H1 (cell line): ENCODE measurements at regions not wholly inside any gene's neighbourhood (a gene's known extent, or its start where the extent isn't known, plus 50 kb on each side); places are given as distances from the start of the nearest gene placed in this dataset.

Source experiments
- CTCF ChIA-PET: fragments of 300-600 bp; sonication (Branson Sonifier 250); formaldehyde crosslinking; loops from one replicate; lab custom pipeline; 2021; ENCODE audit not compliant: partially characterized antibody; lab: Charles Lee
- POLR2A ChIA-PET: fragments of 300-600 bp; sonication (Branson Sonifier 250); formaldehyde crosslinking; loops from one replicate; lab custom pipeline; 2021; ENCODE audit warnings: inconsistent platforms; ENCODE audit not compliant: partially characterized antibody; lab: Charles Lee
- DNase-seq, 2 experiments: peaks; one replicate each; pipeline versions ENCODE4 v3.0.0 to v3.0.0-alpha.2; 2010 to 2022; ENCODE audit warnings: low spot score in 2 of 2, low read depth in 1 of 2, mixed read lengths in 1 of 2
- FAIRE-seq: peaks from 2 replicates; lab custom pipeline; 2011; peaks lifted over from hg19 to GRCh38; lab: Jason Lieb, UNC
- H2AFZ ChIP-seq: 2 replicates; pipeline ENCODE4 v1.8.1; 2012; ENCODE audit warnings: low read length, inconsistent platforms
- H2AK5ac ChIP-seq: 2 replicates; pipeline ENCODE4 v1.6.1; 2013; ENCODE audit warnings: low read depth, low read length
- H2BK120ac ChIP-seq: replicated peaks from 2 replicates; pipeline ENCODE3; 2013; ENCODE audit warnings: low read depth, low read length, inconsistent platforms
- H2BK12ac ChIP-seq: 2 replicates; pipeline ENCODE4 v1.6.1; 2013; ENCODE audit warnings: low read depth, low read length
- H2BK15ac ChIP-seq: 2 replicates; pipeline ENCODE4 v1.6.1; 2013; ENCODE audit warnings: low read length
- H2BK20ac ChIP-seq: 2 replicates; pipeline ENCODE4 v1.6.1; 2013; ENCODE audit warnings: low read length
- H2BK5ac ChIP-seq: 2 replicates; pipeline ENCODE4 v1.6.1; 2013; ENCODE audit warnings: low read depth, low read length
- H3K14ac ChIP-seq: 2 replicates; pipeline ENCODE4 v1.6.1; 2013; ENCODE audit warnings: inconsistent platforms; ENCODE audit not compliant: insufficient read length
- H3K18ac ChIP-seq: 2 replicates; pipeline ENCODE4 v1.6.1; 2013; ENCODE audit warnings: low read length; ENCODE audit errors: extremely low read depth
- H3K23ac ChIP-seq: 2 replicates; pipeline ENCODE4 v1.6.1; 2013; ENCODE audit warnings: inconsistent platforms; ENCODE audit not compliant: insufficient read length
- H3K23me2 ChIP-seq: 2 replicates; pipeline ENCODE4 v1.6.1; 2013; ENCODE audit warnings: low read depth, low read length
- H3K27ac ChIP-seq: 2 replicates; pipeline ENCODE4 v1.6.1; 2011; ENCODE audit warnings: low read depth, low read length, inconsistent platforms
- H3K27me3 ChIP-seq, 4 experiments: replicated peaks in 1 of 4; 1 replicate in 1 of 4; 2 replicates in 3 of 4; pipeline versions ENCODE4 v1.6.1 to v1.8.1; 2011 to 2013; ENCODE audit warnings: low read length in 3 of 4, mild to moderate bottlenecking in 3 of 4, inconsistent platforms in 2 of 4, mixed read lengths in 2 of 4, moderate library complexity in 1 of 4; ENCODE audit not compliant: control insufficient read depth in 3 of 4, insufficient read depth in 3 of 4; ENCODE audit errors: extremely low read depth in 1 of 4
- H3K36me3 ChIP-seq, 4 experiments: 2 replicates each; pipeline versions ENCODE4 v1.6.1 to v1.8.1; 2011 to 2013; ENCODE audit warnings: mild to moderate bottlenecking in 4 of 4, low read length in 3 of 4, moderate library complexity in 2 of 4, control low read depth in 1 of 4, inconsistent platforms in 1 of 4; ENCODE audit not compliant: insufficient read depth in 4 of 4, control insufficient read depth in 2 of 4
- H3K4ac ChIP-seq: replicated peaks from 2 replicates; pipeline ENCODE3; 2013; ENCODE audit warnings: low read length, low read depth, mixed read lengths, inconsistent platforms; ENCODE audit not compliant: insufficient read length
- H3K4me1 ChIP-seq, 4 experiments: replicated peaks in 1 of 4; 1 replicate in 1 of 4; 2 replicates in 3 of 4; pipeline versions ENCODE4 v1.6.1 to v1.8.1; 2011 to 2013; ENCODE audit warnings: low read length in 3 of 4, inconsistent platforms in 2 of 4, mixed read lengths in 1 of 4; ENCODE audit not compliant: insufficient read depth in 4 of 4, control insufficient read depth in 3 of 4
- H3K4me2 ChIP-seq, 2 experiments: 2 replicates each; pipeline versions ENCODE4 v1.6.1 to v1.8.1; 2011 to 2013; ENCODE audit warnings: low read depth in 2 of 2, low read length in 2 of 2, control low read depth in 1 of 2, inconsistent platforms in 1 of 2, mild to moderate bottlenecking in 1 of 2; ENCODE audit not compliant: insufficient read depth in 1 of 2
- H3K4me3 ChIP-seq, 4 experiments: fragments of 200-600, 300-600 bp in 1 of 4; sonication (generic), shearing (Covaris generic), sonication (Bioruptor Twin) in 1 of 4; 2 replicates each; pipeline versions ENCODE4 v1.5.1 to v1.8.1; 2011 to 2016; ENCODE audit warnings: low read length in 4 of 4, low read depth in 3 of 4, control low read depth in 2 of 4, inconsistent platforms in 2 of 4, mild to moderate bottlenecking in 2 of 4, mixed read lengths in 1 of 4, moderate library complexity in 1 of 4; ENCODE audit not compliant: insufficient read depth in 2 of 4; ENCODE audit errors: extremely low read depth in 1 of 4
- H3K56ac ChIP-seq: replicated peaks from 2 replicates; pipeline ENCODE3; 2013; ENCODE audit warnings: low read depth, mild to moderate bottlenecking, mixed read lengths, low read length, inconsistent platforms; ENCODE audit not compliant: insufficient read length
- H3K79me1 ChIP-seq: 2 replicates; pipeline ENCODE4 v1.6.1; 2013; ENCODE audit warnings: low read depth, low read length, control low read depth
- H3K79me2 ChIP-seq, 2 experiments: 2 replicates each; pipeline versions ENCODE4 v1.6.1 to v1.8.1; 2012 to 2013; ENCODE audit warnings: low read length in 2 of 2, mild to moderate bottlenecking in 2 of 2, inconsistent platforms in 1 of 2; ENCODE audit not compliant: insufficient read depth in 2 of 2, control insufficient read depth in 1 of 2
- H3K9ac ChIP-seq, 4 experiments: replicated peaks in 1 of 4; 1 replicate in 1 of 4; 2 replicates in 3 of 4; pipeline versions ENCODE4 v1.6.1 to v1.8.1; 2011 to 2013; ENCODE audit warnings: low read depth in 3 of 4, low read length in 3 of 4, control low read depth in 2 of 4, mild to moderate bottlenecking in 2 of 4, moderate library complexity in 2 of 4, inconsistent platforms in 1 of 4; ENCODE audit errors: extremely low read depth in 1 of 4
- H3K9me3 ChIP-seq, 2 experiments: 2 replicates each; pipeline versions ENCODE4 v1.6.1 to v1.8.1; 2012 to 2013; ENCODE audit warnings: mild to moderate bottlenecking in 2 of 2, moderate library complexity in 2 of 2, control low read depth in 1 of 2, inconsistent platforms in 1 of 2, low read depth in 1 of 2, low read length in 1 of 2, mixed read lengths in 1 of 2; ENCODE audit not compliant: insufficient read depth in 2 of 2
- H4K20me1 ChIP-seq, 2 experiments: replicated peaks in 1 of 2; 2 replicates each; pipeline versions ENCODE3 to v1.8.1; 2011 to 2013; ENCODE audit warnings: inconsistent platforms in 2 of 2, low read length in 2 of 2, mild to moderate bottlenecking in 1 of 2; ENCODE audit not compliant: insufficient read depth in 2 of 2, control insufficient read depth in 1 of 2
- H4K5ac ChIP-seq: 2 replicates; pipeline ENCODE4 v1.6.1; 2013; ENCODE audit warnings: low read length, low read depth, mixed read lengths, inconsistent platforms; ENCODE audit not compliant: insufficient read length
- H4K8ac ChIP-seq: 2 replicates; pipeline ENCODE4 v1.8.0; 2013; ENCODE audit warnings: mild to moderate bottlenecking, moderate library complexity, low read length, inconsistent platforms; ENCODE audit not compliant: insufficient read depth; ENCODE audit errors: extremely low read depth
- H4K91ac ChIP-seq: replicated peaks from 2 replicates; pipeline ENCODE3; 2013; ENCODE audit warnings: low read length, mixed read lengths, inconsistent platforms; ENCODE audit not compliant: insufficient read length
- SUZ12 ChIP-seq: fragments of 200-600 bp; sonication (generic); IDR thresholded peaks from 2 replicates; pipeline ENCODE4 v1.6.1; 2012; ENCODE audit warnings: mild to moderate bottlenecking, inconsistent platforms, low read length, moderate library complexity, mixed read lengths
- TAF7 ChIP-seq: optimal IDR thresholded peaks from 2 replicates; pipeline ENCODE3; 2011; ENCODE audit warnings: low read depth, mild to moderate bottlenecking, inconsistent platforms, low read length, moderate library complexity, borderline replicate concordance
- ZNF274 ChIP-seq: IDR thresholded peaks from 2 replicates; pipeline ENCODE4 v1.7.0; 2012; ENCODE audit warnings: low read length, borderline replicate concordance; ENCODE audit errors: extremely low read depth
- WGBS, 2 experiments: shearing (Covaris generic) in 1 of 2; methylation state at CpG; one replicate each; pipeline versions ENCODE4 v1.1.6 to v1.1.7; 2013 to 2015; ENCODE audit warnings: low lambda C conversion rate in 2 of 2, mixed read lengths in 2 of 2, inconsistent platforms in 1 of 2, low coverage in 1 of 2, missing lambda C conversion rate in 1 of 2; ENCODE audit not compliant: insufficient replicate concordance in 2 of 2, insufficient coverage in 1 of 2, insufficient read length in 1 of 2; ENCODE audit errors: extremely low coverage in 1 of 2, missing lambda C conversion rate in 1 of 2; 5-methylcytosine and 5-hydroxymethylcytosine counted together

GRCh38 chr1:216881695-216882094 lies 158.5 kb upstream of the ESRRG start:
- CTCF ChIA-PET: interaction anchor here (1.3 kb wide), 1 partner anchor 11 kb away, joined by 3 read pairs; no protein-coding TSS in a partner anchor
- Histone ChIP-seq H3K18ac (no peak overlapping the region), H3K9me3 (no peaks in the 10 kb centered on the region), H2AK5ac (no peak overlapping the region), H4K20me1 (no peaks in the 10 kb centered on the region), H2BK5ac (no peak overlapping the region), H2BK20ac (no peak overlapping the region), H2BK15ac (no peak overlapping the region), H3K4me3 (no peak overlapping the region), H3K79me1 (no peaks in the 10 kb centered on the region), H3K9ac (no peak overlapping the region), H3K4me1 (no peaks in the 10 kb centered on the region), H3K4ac (no peak overlapping the region), H2BK120ac (no peak overlapping the region), H3K27ac (no peak overlapping the region), H3K36me3 (no peaks in the 10 kb centered on the region), H3K4me2 (no peak overlapping the region), H3K23ac (no peak overlapping the region), H3K27me3 (no peaks in the 10 kb centered on the region), H3K14ac (no peak overlapping the region), H4K5ac (no peak overlapping the region), H3K79me2 (no peaks in the 10 kb centered on the region), H2BK12ac (no peak overlapping the region), H3K56ac (no peak overlapping the region), H3K23me2 (no peaks in the 10 kb centered on the region; the same call in 1 of the 2 replicates), H2AFZ (no peak overlapping the region), H4K91ac (no peak overlapping the region), H4K8ac (no peak overlapping the region)
- TF ChIP-seq SUZ12: no peak
- no peak for TF ChIP-seq TAF7
- no peak for TF ChIP-seq ZNF274
- POLR2A ChIA-PET: no interaction called here
- FAIRE-seq: no peak
- WGBS, 2 experiments: 89% methylated on average over 2 of the region's 2 CpGs; no CpG with 5 or more reads in 1 of the 2 experiments
- no peak for DNase-seq
